SK-N-SH (cell line): ENCODE measurements at regions not wholly inside any gene's neighbourhood (a gene's known extent, or its start where the extent isn't known, plus 50 kb on each side); places are given as distances from the start of the nearest gene placed in this dataset.

Source experiments
- POLR2AphosphoS5 ChIP-seq: IDR thresholded peaks from 2 replicates; pipeline ENCODE4 v1.6.1; 2012; ENCODE audit warnings: low read depth, low read length
- TCF12 ChIP-seq: IDR thresholded peaks from 2 replicates; pipeline ENCODE4 v1.4.0; 2012
- TF ChIP-seq, protein P1 (sequence below): fragments of 200-600 bp; sonication (generic); IDR thresholded peaks from 2 replicates; pipeline ENCODE4 v1.6.1; 2017; ENCODE audit warnings: antibody characterized with exemption, mild to moderate bottlenecking, moderate library complexity

DNA sequence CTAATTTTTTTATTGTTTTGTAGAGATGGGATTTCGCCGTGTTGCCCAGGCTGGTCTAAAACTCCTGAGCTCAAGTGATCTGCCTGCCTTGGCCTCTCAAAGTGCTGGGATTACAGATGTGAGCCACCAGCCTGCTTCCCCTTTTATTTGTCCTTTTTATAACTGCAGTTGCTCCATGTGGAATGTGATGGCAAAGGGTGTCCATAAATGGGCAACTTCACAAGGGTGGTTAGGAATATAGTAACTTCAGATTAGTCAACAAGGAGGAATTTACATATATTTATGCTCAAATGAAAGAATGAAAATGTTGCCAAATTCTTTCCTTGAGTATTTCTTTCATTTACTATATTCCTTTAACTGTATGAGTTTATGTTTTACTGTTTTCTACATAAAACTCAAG is 182.9 kb downstream of the BACH1 start:
- TF ChIP-seq, protein P1, sequence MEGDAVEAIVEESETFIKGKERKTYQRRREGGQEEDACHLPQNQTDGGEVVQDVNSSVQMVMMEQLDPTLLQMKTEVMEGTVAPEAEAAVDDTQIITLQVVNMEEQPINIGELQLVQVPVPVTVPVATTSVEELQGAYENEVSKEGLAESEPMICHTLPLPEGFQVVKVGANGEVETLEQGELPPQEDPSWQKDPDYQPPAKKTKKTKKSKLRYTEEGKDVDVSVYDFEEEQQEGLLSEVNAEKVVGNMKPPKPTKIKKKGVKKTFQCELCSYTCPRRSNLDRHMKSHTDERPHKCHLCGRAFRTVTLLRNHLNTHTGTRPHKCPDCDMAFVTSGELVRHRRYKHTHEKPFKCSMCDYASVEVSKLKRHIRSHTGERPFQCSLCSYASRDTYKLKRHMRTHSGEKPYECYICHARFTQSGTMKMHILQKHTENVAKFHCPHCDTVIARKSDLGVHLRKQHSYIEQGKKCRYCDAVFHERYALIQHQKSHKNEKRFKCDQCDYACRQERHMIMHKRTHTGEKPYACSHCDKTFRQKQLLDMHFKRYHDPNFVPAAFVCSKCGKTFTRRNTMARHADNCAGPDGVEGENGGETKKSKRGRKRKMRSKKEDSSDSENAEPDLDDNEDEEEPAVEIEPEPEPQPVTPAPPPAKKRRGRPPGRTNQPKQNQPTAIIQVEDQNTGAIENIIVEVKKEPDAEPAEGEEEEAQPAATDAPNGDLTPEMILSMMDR, result no peak
- TF ChIP-seq POLR2AphosphoS5 (no peak), TCF12 (no peak)
